ENCODE measurements at regions not wholly inside any gene's neighbourhood (a gene's known extent, or its start where the extent isn't known, plus 50 kb on each side); places are given as distances from the start of the nearest gene placed in this dataset.
"Not testable (repeated sequence)": the region's sequence is repeated elsewhere in the genome, so short reads cannot be mapped to it uniquely, and the experiment has no call there.

- no peak for DNase-seq
Observed at GRCh38 chr15:59894835-59895234, 109.3 kb upstream of the FOXB1 start.

- DNase-seq, result peak; percentile 21
Observed at GRCh38 chr15:59892985-59893384, 111.1 kb upstream of the FOXB1 start.

- DNase-seq, result not testable (repeated sequence)
Observed at GRCh38 chr15:59887870-59888269, 116.2 kb upstream of the FOXB1 start.

- no peak for DNase-seq
Observed at GRCh38 chr15:59887211-59887610, 116.9 kb upstream of the FOXB1 start.

DNA sequence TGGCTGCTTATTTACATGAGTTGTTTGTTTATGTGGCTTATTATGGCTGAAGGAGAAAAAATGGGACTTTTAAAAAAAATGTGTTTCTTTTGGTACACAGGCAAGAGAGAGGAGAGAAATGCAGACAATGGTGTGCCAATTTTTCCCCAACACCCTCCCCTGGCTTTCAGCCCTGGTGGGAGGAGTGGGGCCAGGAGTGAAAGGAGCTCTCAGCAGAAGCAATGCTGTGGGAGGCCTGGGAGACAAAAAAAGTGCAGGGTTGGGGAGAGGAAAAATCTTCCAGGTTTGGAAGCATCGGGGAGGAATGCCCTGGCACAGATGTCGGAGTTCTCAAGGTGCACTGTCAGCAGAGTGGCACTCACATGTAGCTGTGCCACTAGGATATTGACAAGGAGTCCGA lies 117.7 kb upstream of the FOXB1 start:
- no peak for DNase-seq

GRCh38 chr15:59885832-59886231 lies 118.3 kb upstream of the FOXB1 start:
- no peak for DNase-seq

GRCh38 chr15:59879506-59880265 lies 124.4 kb upstream of the FOXB1 start:
- DNase-seq, result no peak

GRCh38 chr15:59876140-59876539 lies 128.0 kb upstream of the FOXB1 start:
- DNase-seq, result no peak

GRCh38 chr15:59873644-59874272 lies 130.4 kb upstream of the FOXB1 start:
- no peak for DNase-seq

- DNase-seq, result no peak
Observed at GRCh38 chr15:59867086-59867855, 136.8 kb upstream of the FOXB1 start.

DNA sequence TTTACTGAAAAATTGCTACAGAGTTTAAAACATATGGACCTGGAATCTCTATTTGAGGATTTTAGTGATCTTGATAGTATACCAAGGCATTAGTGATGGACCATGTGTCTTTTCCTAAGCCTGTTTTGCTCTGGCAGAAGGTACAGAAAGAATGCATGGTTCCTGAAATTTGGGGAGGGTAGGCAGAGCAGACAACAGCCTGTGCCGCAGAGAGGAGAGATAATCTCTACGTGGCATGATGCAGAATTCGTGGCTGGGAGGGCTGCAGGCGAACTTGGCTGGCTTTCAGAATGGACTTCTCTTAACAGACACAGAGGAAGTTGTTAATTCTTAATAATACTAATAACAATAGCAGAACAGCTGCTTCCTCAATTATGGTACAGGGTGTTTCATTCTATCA lies 137.5 kb upstream of the FOXB1 start:
- DNase-seq, result no peak

- no peak for DNase-seq
Observed at GRCh38 chr15:59862191-59863155, 141.6 kb upstream of the FOXB1 start.

DNA sequence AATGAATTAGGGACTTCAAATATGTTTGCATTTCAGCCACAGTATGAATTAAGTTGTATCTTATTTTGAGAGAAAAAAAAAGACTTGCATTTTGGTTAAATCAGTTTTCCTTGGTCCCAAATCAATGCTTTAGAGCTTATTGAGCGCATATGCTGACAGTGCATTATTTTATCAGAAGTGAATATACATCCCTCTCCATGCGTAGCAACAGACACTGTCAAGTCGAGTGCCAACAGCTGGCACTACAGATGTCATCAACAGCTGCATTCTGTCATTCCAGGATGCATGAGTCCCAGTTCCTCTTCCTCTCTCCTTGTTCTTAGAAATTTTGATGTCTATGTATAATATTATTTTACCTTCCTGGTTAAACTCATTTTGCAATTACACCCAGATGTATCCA lies 156.1 kb upstream of the FOXB1 start:
- DNase-seq, result no peak

GRCh38 chr15:59845942-59846499 lies 156.9 kb upstream of the BNIP2 start:
- DNase-seq, result no peak

GRCh38 chr15:59843609-59844008 lies 154.5 kb upstream of the BNIP2 start:
- no peak for DNase-seq

DNA sequence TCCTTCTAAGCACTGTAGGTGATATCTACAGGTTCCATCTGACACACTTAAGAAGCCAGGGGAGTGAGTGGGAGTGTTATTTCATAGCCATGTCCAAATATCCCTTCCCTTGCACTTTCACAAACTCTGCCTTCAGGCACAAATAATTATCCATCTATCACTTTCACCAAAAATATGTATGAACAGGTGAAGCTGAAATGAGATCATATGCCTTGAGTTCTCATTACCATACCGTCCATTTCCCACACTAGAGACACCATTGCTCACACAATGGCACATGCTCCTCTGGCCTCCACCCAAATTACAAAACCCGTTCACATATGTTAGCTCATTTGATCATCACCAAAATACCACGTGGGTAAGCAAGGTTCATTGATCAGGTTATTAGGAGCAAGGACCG lies 151.9 kb upstream of the BNIP2 start:
- DNase-seq, result no peak

- no peak for DNase-seq
Observed at GRCh38 chr15:59839906-59840305, 150.8 kb upstream of the BNIP2 start.

GRCh38 chr15:59838900-59839299 lies 149.8 kb upstream of the BNIP2 start:
- DNase-seq, result no peak

DNA sequence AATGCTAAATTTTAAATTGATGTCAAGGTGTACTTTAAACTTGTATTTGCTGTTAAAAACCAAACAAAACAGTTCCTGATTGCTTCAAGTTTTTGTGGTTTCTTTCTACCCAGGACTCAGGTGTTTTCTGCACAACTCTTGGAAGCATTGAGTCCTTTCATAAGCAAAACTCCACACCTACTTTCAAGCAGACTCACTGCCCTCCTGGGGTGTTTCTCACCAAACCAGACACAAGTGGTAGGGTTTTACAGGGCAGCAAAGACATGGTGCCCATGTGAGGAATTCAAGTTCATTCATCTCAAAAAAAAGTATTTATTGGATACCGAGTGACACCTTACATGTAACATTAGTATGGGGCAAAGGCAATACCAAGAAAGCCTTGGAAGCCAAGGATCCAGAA lies 146.7 kb upstream of the BNIP2 start:
- no peak for DNase-seq

- no peak for DNase-seq
Observed at GRCh38 chr15:59834528-59834927, 145.4 kb upstream of the BNIP2 start.

- DNase-seq, result no peak
Observed at GRCh38 chr15:59833366-59833765, 144.2 kb upstream of the BNIP2 start.

DNA sequence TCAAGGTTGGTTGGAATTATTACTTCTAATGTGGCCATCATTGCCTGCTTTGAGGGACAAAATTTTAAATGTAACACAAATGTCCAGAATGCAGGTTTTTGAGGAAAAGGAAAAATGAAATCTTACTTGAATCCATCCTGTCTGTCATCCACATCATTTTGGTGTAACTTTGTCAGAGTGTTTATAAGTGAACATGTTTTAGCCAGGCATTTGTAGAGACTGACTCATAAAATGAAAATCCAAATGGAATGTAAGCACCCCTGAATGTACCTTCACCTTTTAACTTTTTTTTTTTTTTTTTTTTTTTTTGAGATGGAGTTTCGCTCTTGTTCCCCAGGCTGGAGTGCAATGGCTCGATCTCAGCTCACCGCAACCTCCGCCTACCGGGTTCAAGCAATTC lies 141.8 kb upstream of the BNIP2 start:
- no peak for DNase-seq
